MM.1S (cell line): ENCODE measurements at regions not wholly inside any gene's neighbourhood (a gene's known extent, or its start where the extent isn't known, plus 50 kb on each side); places are given as distances from the start of the nearest gene placed in this dataset.

ENCODE experiments used
- CTCF ChIP-seq: fragments of 300-600 bp; sonication (generic); IDR thresholded peaks from 2 replicates; pipeline ENCODE4 v1.5.1; 2016; ENCODE audit warnings: antibody characterized with exemption, low read length, mixed read lengths
- EZH2 ChIP-seq: fragments of 300-600 bp; sonication (generic); optimal IDR thresholded peaks from 2 replicates; pipeline ENCODE3; 2017; ENCODE audit warnings: low read depth, mild to moderate bottlenecking, antibody characterized with exemption, low read length, mixed read lengths
- EZH2phosphoT487 ChIP-seq: fragments of 300-600 bp; sonication (generic); IDR thresholded peaks from 2 replicates; pipeline ENCODE4 v1.6.1; 2018; ENCODE audit warnings: antibody characterized with exemption, low read length

GRCh38 chr12:124663771-124664366 is 96.5 kb upstream of the NCOR2 start:
- TF ChIP-seq EZH2 (no peak), EZH2phosphoT487 (no peak), CTCF (no peak)
